H9 (cell line): ENCODE measurements at regions not wholly inside any gene's neighbourhood (a gene's known extent, or its start where the extent isn't known, plus 50 kb on each side); places are given as distances from the start of the nearest gene placed in this dataset.

Source experiments
- DNase-seq: peaks from one replicate; pipeline ENCODE4 v3.0.0-alpha.2; 2017
- H2AFZ ChIP-seq: one replicate; pipeline ENCODE4 v1.6.1; 2013; ENCODE audit warnings: mild to moderate bottlenecking, low read length, control low read depth, moderate library complexity
- H2AK5ac ChIP-seq: 2 replicates; pipeline ENCODE4 v1.6.1; 2013; ENCODE audit warnings: low read length, control low read depth, mixed read lengths; ENCODE audit not compliant: insufficient read length
- H2BK120ac ChIP-seq: one replicate; pipeline ENCODE4 v1.6.1; 2013; ENCODE audit warnings: low read depth, mild to moderate bottlenecking, low read length, control low read depth, inconsistent platforms; ENCODE audit not compliant: poor library complexity, severe bottlenecking
- H2BK12ac ChIP-seq: 2 replicates; pipeline ENCODE4 v1.6.1; 2013; ENCODE audit warnings: low read length, control low read depth, mixed read lengths, low read depth; ENCODE audit not compliant: insufficient read length
- H2BK15ac ChIP-seq: 2 replicates; pipeline ENCODE4 v1.6.1; 2013; ENCODE audit warnings: low read depth, low read length, control low read depth
- H2BK20ac ChIP-seq: one replicate; pipeline ENCODE4 v1.6.1; 2013; ENCODE audit warnings: low read depth, mild to moderate bottlenecking, low read length, control low read depth, inconsistent platforms; ENCODE audit not compliant: poor library complexity, severe bottlenecking
- H2BK5ac ChIP-seq: 2 replicates; pipeline ENCODE4 v1.6.1; 2013; ENCODE audit warnings: low read length, control low read depth, mixed read lengths; ENCODE audit not compliant: insufficient read length
- H3K14ac ChIP-seq: 2 replicates; pipeline ENCODE4 v1.6.1; 2013; ENCODE audit warnings: low read length, control low read depth; ENCODE audit not compliant: insufficient read depth
- H3K18ac ChIP-seq: 2 replicates; pipeline ENCODE4 v1.6.1; 2013; ENCODE audit warnings: low read depth, mild to moderate bottlenecking, mixed read lengths, low read length, control low read depth; ENCODE audit not compliant: insufficient read length
- H3K23ac ChIP-seq: 2 replicates; pipeline ENCODE4 v1.6.1; 2013; ENCODE audit warnings: low read length, control low read depth, mixed read lengths, low read depth; ENCODE audit not compliant: insufficient read length
- H3K23me2 ChIP-seq: 2 replicates; pipeline ENCODE4 v1.6.1; 2013; ENCODE audit warnings: low read depth, mild to moderate bottlenecking, mixed read lengths, low read length, control low read depth; ENCODE audit not compliant: insufficient read length, poor library complexity, severe bottlenecking
- H3K27ac ChIP-seq: 2 replicates; pipeline ENCODE4 v1.5.1; 2013; ENCODE audit warnings: low read length, control low read depth, mixed read lengths, low read depth; ENCODE audit not compliant: insufficient read length
- H3K27me3 ChIP-seq: 2 replicates; pipeline ENCODE4 v1.6.1; 2013; ENCODE audit warnings: low read length, control low read depth, inconsistent platforms; ENCODE audit not compliant: insufficient read depth
- H3K4ac ChIP-seq: 2 replicates; pipeline ENCODE4 v1.6.1; 2013; ENCODE audit warnings: low read depth, mild to moderate bottlenecking, control low read depth, inconsistent platforms, low read length, moderate library complexity
- H3K4me1 ChIP-seq: 2 replicates; pipeline ENCODE4 v1.6.1; 2013; ENCODE audit warnings: low read length, control low read depth, inconsistent platforms; ENCODE audit not compliant: insufficient read depth
- H3K4me2 ChIP-seq: 2 replicates; pipeline ENCODE4 v1.6.1; 2013; ENCODE audit warnings: low read length, control low read depth, mixed read lengths; ENCODE audit not compliant: insufficient read length, insufficient read depth
- H3K56ac ChIP-seq: 2 replicates; pipeline ENCODE4 v1.6.1; 2013; ENCODE audit warnings: low read depth, mild to moderate bottlenecking, mixed read lengths, low read length, control low read depth; ENCODE audit not compliant: insufficient read length
- H3K79me1 ChIP-seq: 2 replicates; pipeline ENCODE4 v1.6.1; 2013; ENCODE audit warnings: low read depth, mild to moderate bottlenecking, moderate library complexity, low read length, control low read depth, inconsistent platforms; ENCODE audit not compliant: insufficient read depth, poor library complexity, severe bottlenecking
- H3K79me2 ChIP-seq: 2 replicates; pipeline ENCODE4 v1.6.1; 2013; ENCODE audit warnings: low read length, control low read depth, inconsistent platforms; ENCODE audit not compliant: insufficient read depth
- H3K9ac ChIP-seq: 2 replicates; pipeline ENCODE4 v1.6.1; 2013; ENCODE audit warnings: low read length, control low read depth, mixed read lengths; ENCODE audit not compliant: insufficient read length; ENCODE audit errors: extremely low read depth
- H3K9me3 ChIP-seq: one replicate; pipeline ENCODE4 v1.6.1; 2013; ENCODE audit warnings: low read depth, low read length, inconsistent platforms; ENCODE audit not compliant: control insufficient read depth
- H3T11ph ChIP-seq: one replicate; pipeline ENCODE4 v1.6.1; 2013; ENCODE audit warnings: mild to moderate bottlenecking, low read length, control low read depth, inconsistent platforms
- H4K20me1 ChIP-seq: one replicate; pipeline ENCODE4 v1.6.1; 2013; ENCODE audit not compliant: control insufficient read depth, insufficient read length, insufficient read depth
- H4K5ac ChIP-seq: 2 replicates; pipeline ENCODE4 v1.6.1; 2013; ENCODE audit warnings: low read depth, mild to moderate bottlenecking, mixed read lengths, low read length, control low read depth; ENCODE audit not compliant: insufficient read length
- H4K8ac ChIP-seq: replicated peaks from 2 replicates; pipeline ENCODE4 v1.6.1; 2013; ENCODE audit warnings: low read length, control low read depth, mixed read lengths, low read depth; ENCODE audit not compliant: insufficient read length
- H4K91ac ChIP-seq: 2 replicates; pipeline ENCODE4 v1.6.1; 2013; ENCODE audit warnings: low read depth, mild to moderate bottlenecking, moderate library complexity, mixed read lengths, low read length, control low read depth; ENCODE audit not compliant: insufficient read length
- H3K27ac Mint-ChIP-seq, 3 experiments: 2 replicates in 2 of 3; 3 replicates in 1 of 3; pipeline ENCODE4 v1.8.0; 2020 to 2021; ENCODE audit warnings: mixed read lengths in 3 of 3, mild to moderate bottlenecking in 1 of 3, moderate library complexity in 1 of 3
- H3K27me3 Mint-ChIP-seq: 2 replicates; pipeline ENCODE4 v1.8.0; 2021; ENCODE audit warnings: low read depth, mild to moderate bottlenecking, moderate library complexity, mixed read lengths
- H3K36me3 Mint-ChIP-seq, 3 experiments: 2 replicates in 2 of 3; 3 replicates in 1 of 3; pipeline ENCODE4 v1.8.0; 2020 to 2021; ENCODE audit warnings: low read depth in 3 of 3, mixed read lengths in 3 of 3; ENCODE audit not compliant: insufficient read depth in 1 of 3
- H3K4me1 Mint-ChIP-seq, 2 experiments: 2 replicates each; pipeline ENCODE4 v1.8.0; 2020; ENCODE audit warnings: mixed read lengths in 2 of 2
- H3K4me3 Mint-ChIP-seq, 2 experiments: 2 replicates in 1 of 2; 3 replicates in 1 of 2; pipeline ENCODE4 v1.8.0; 2020 to 2021; ENCODE audit warnings: mild to moderate bottlenecking in 2 of 2, mixed read lengths in 2 of 2, moderate library complexity in 1 of 2
- H3K9me3 Mint-ChIP-seq, 2 experiments: 2 replicates in 1 of 2; 3 replicates in 1 of 2; pipeline ENCODE4 v1.8.0; 2020; ENCODE audit warnings: mild to moderate bottlenecking in 2 of 2, mixed read lengths in 2 of 2, moderate library complexity in 1 of 2
- CTCF ChIP-seq: fragments of 200-600 bp; sonication (generic); conservative IDR thresholded peaks from 3 replicates; pipeline ENCODE4 v1.8.0; 2021; ENCODE audit warnings: antibody characterized with exemption, mild to moderate bottlenecking
- WGBS: extraction: QIAGEN DNeasy Blood & Tissue Kit; methylation state at CpG from one replicate; pipeline ENCODE4 v1.1.7; 2013; ENCODE audit warnings: missing lambda C conversion rate, low lambda C conversion rate, mixed read lengths; ENCODE audit not compliant: insufficient read length; ENCODE audit errors: extremely low coverage; 5-methylcytosine and 5-hydroxymethylcytosine counted together

- Histone ChIP-seq H3K79me1 (no peaks in the 10 kb centered on the region), H2BK120ac (no peak overlapping the region), H2AK5ac (no peak overlapping the region), H3K14ac (no peak overlapping the region; the same call in 1 of the 2 replicates), H4K91ac (no peak overlapping the region), H3T11ph (no peak overlapping the region), H4K8ac (no peak overlapping the region), H4K5ac (no peak overlapping the region), H2BK20ac (no peak overlapping the region), H3K9me3 (no peaks in the 10 kb centered on the region), H3K9ac (no peak overlapping the region), H3K4me2 (no peak overlapping the region), H3K4me1 (no peaks in the 10 kb centered on the region), H2BK12ac (no peak overlapping the region), H2BK15ac (no peak overlapping the region), H3K27me3 (no peaks in the 10 kb centered on the region), H3K56ac (no peak overlapping the region), H3K27ac (no peak overlapping the region), H3K79me2 (no peaks in the 10 kb centered on the region), H3K23me2 (no peaks in the 10 kb centered on the region), H2BK5ac (no peak overlapping the region), H3K23ac (no peak overlapping the region), H4K20me1 (no peaks in the 10 kb centered on the region), H2AFZ (no peak overlapping the region), H3K4ac (no peak overlapping the region), H3K18ac (no peak overlapping the region)
- WGBS = no CpG with 5 or more reads among the region's 7 CpGs
- Mint-ChIP-seq H3K4me3 (no peak overlapping the region), H3K4me1 (peaks cover 4 to 5% of the 10 kb centered on the region in 2 experiments), H3K27me3 (no peaks in the 10 kb centered on the region), H3K9me3 (no peaks in the 10 kb centered on the region), H3K27ac (no peak overlapping the region; a peak in 1 of 7 replicates), H3K36me3 (no peaks in the 10 kb centered on the region)
- no peak for TF ChIP-seq CTCF
- no peak for DNase-seq
Observed at GRCh38 chr7:46203926-46204325, 282.9 kb upstream of the IGFBP3 start.
